OCI-LY1 (cell line): ENCODE measurements at regions not wholly inside any gene's neighbourhood (a gene's known extent, or its start where the extent isn't known, plus 50 kb on each side); places are given as distances from the start of the nearest gene placed in this dataset.

Experiments used
- H2AFZ ChIP-seq: fragments of 200-600 bp; sonication (generic), shearing (Covaris generic); 2 replicates; pipeline ENCODE4 v1.6.0; 2014; ENCODE audit warnings: antibody characterized with exemption, mild to moderate bottlenecking, low read length
- H3F3A ChIP-seq: fragments of 200-600 bp; sonication (generic), shearing (Covaris generic); 2 replicates; pipeline ENCODE4 v1.6.0; 2014; ENCODE audit warnings: mild to moderate bottlenecking, antibody characterized with exemption, low read length, moderate library complexity; ENCODE audit not compliant: insufficient read depth
- H3K27ac ChIP-seq: fragments of 200-600 bp; sonication (generic); 2 replicates; pipeline ENCODE4 v1.5.1; 2014; ENCODE audit warnings: low read length, mixed run types, mild to moderate bottlenecking, low read depth; ENCODE audit not compliant: poor library complexity, severe bottlenecking
- H3K27me3 ChIP-seq: fragments of 200-600 bp; sonication (generic); 2 replicates; pipeline ENCODE4 v1.6.0; 2014; ENCODE audit warnings: antibody characterized with exemption, mild to moderate bottlenecking, low read length, moderate library complexity; ENCODE audit not compliant: insufficient read depth
- H3K36me3 ChIP-seq: fragments of 200-600 bp; sonication (generic); 2 replicates; pipeline ENCODE4 v1.6.1; 2014; ENCODE audit warnings: mild to moderate bottlenecking, antibody characterized with exemption, low read length, moderate library complexity, mixed read lengths; ENCODE audit not compliant: insufficient read depth
- H3K4me1 ChIP-seq: fragments of 200-600 bp; sonication (generic); 2 replicates; pipeline ENCODE4 v1.5.1; 2014; ENCODE audit warnings: mild to moderate bottlenecking, low read length, moderate library complexity; ENCODE audit not compliant: insufficient read depth, severe bottlenecking
- H3K4me2 ChIP-seq: fragments of 200-600 bp; sonication (generic), shearing (Covaris generic); 2 replicates; pipeline ENCODE4 v1.6.1; 2014; ENCODE audit warnings: low read length
- H3K4me3 ChIP-seq: fragments of 200-600 bp; sonication (generic); 2 replicates; pipeline ENCODE4 v1.5.1; 2014; ENCODE audit warnings: low read length, low read depth, mild to moderate bottlenecking, mixed read lengths; ENCODE audit not compliant: poor library complexity, severe bottlenecking
- H3K79me2 ChIP-seq: fragments of 200-600 bp; shearing (Covaris generic); 2 replicates; pipeline ENCODE4 v1.6.1; 2016; ENCODE audit warnings: mixed run types, low read length, mixed read lengths; ENCODE audit not compliant: insufficient read depth
- H3K9ac ChIP-seq: fragments of 200-600 bp; sonication (generic), shearing (Covaris generic); 2 replicates; pipeline ENCODE4 v1.6.1; 2014; ENCODE audit warnings: mild to moderate bottlenecking, low read length, mixed read lengths
- H3K9me2 ChIP-seq: fragments of 200-600 bp; sonication (generic), shearing (Covaris generic); 2 replicates; pipeline ENCODE4 v1.6.1; 2014; ENCODE audit warnings: low read depth, mild to moderate bottlenecking, low read length, mixed read lengths
- H3K9me3 ChIP-seq: fragments of 200-600 bp; shearing (Covaris generic); 2 replicates; pipeline ENCODE4 v1.6.1; 2014; ENCODE audit warnings: low read length, mixed read lengths
- H4K20me1 ChIP-seq: fragments of 200-600 bp; sonication (generic), shearing (Covaris generic); 2 replicates; pipeline ENCODE4 v1.6.0; 2016; ENCODE audit warnings: mild to moderate bottlenecking, low read length; ENCODE audit not compliant: insufficient read depth
- CTCF ChIP-seq: fragments of 200-600 bp; sonication (generic), shearing (Covaris generic); IDR thresholded peaks from 2 replicates; pipeline ENCODE4 v1.5.1; 2017; ENCODE audit warnings: mild to moderate bottlenecking, antibody characterized with exemption, low read length, moderate library complexity, mixed read lengths
- EZH2 ChIP-seq: fragments of 200-600 bp; sonication (generic), shearing (Covaris generic); IDR thresholded peaks from 2 replicates; pipeline ENCODE4 v1.8.0; 2017; ENCODE audit warnings: borderline replicate concordance, mixed run types, mild to moderate bottlenecking, antibody characterized with exemption, low read length, moderate library complexity, mixed read lengths

- Histone ChIP-seq H3K36me3 (no peaks in the 10 kb centered on the region), H3K4me2 (no peak overlapping the region), H3K9ac (no peak overlapping the region), H3K9me3 (no peaks in the 10 kb centered on the region), H3K4me3 (no peak overlapping the region), H2AFZ (no peak overlapping the region), H3K27ac (no peak overlapping the region), H4K20me1 (no peaks in the 10 kb centered on the region), H3K9me2 (no peaks in the 10 kb centered on the region), H3F3A (no peaks in the 10 kb centered on the region), H3K4me1 (no peaks in the 10 kb centered on the region), H3K79me2 (no peaks in the 10 kb centered on the region), H3K27me3 (no peaks in the 10 kb centered on the region)
- TF ChIP-seq EZH2, result no peak
- TF ChIP-seq CTCF, result no peak
Measured at GRCh38 chr2:192725991-192726390, 531.3 kb upstream of the TMEFF2 start.

- no peaks in the 10 kb centered on the region for H3K4me1 ChIP-seq
- TF ChIP-seq CTCF, result no peak
- TF ChIP-seq EZH2, result no peak
- no peaks in the 10 kb centered on the region for H3K27me3 ChIP-seq
- H3F3A ChIP-seq, result no peaks in the 10 kb centered on the region
- no peak overlapping the region for H3K27ac ChIP-seq
- no peaks in the 10 kb centered on the region for H3K79me2 ChIP-seq
- no peaks in the 10 kb centered on the region for H3K36me3 ChIP-seq
- H3K9ac ChIP-seq, result no peak overlapping the region
- H3K9me3 ChIP-seq, result no peaks in the 10 kb centered on the region
- no peak overlapping the region for H3K4me2 ChIP-seq
- no peaks in the 10 kb centered on the region for H4K20me1 ChIP-seq
- H3K9me2 ChIP-seq, result no peaks in the 10 kb centered on the region
- no peak overlapping the region for H2AFZ ChIP-seq
- no peak overlapping the region for H3K4me3 ChIP-seq
Measured at GRCh38 chr2:192719629-192720028, 524.9 kb upstream of the TMEFF2 start.

- H3K27ac ChIP-seq, result no peak overlapping the region
- H3F3A ChIP-seq, result no peaks in the 10 kb centered on the region
- H3K27me3 ChIP-seq, result no peaks in the 10 kb centered on the region
- no peak overlapping the region for H3K9ac ChIP-seq
- H3K4me1 ChIP-seq, result no peaks in the 10 kb centered on the region
- no peaks in the 10 kb centered on the region for H3K9me3 ChIP-seq
- TF ChIP-seq CTCF, result no peak
- TF ChIP-seq EZH2, result no peak
- H3K9me2 ChIP-seq, result no peaks in the 10 kb centered on the region
- H2AFZ ChIP-seq, result no peak overlapping the region
- H3K79me2 ChIP-seq, result no peaks in the 10 kb centered on the region
- H4K20me1 ChIP-seq, result no peaks in the 10 kb centered on the region
- H3K4me3 ChIP-seq, result no peak overlapping the region
- H3K36me3 ChIP-seq, result no peaks in the 10 kb centered on the region
- H3K4me2 ChIP-seq, result no peak overlapping the region
Measured at GRCh38 chr2:192718340-192718739, 523.6 kb upstream of the TMEFF2 start.
